ENCODE measurements at regions not wholly inside any gene's neighbourhood (a gene's known extent, or its start where the extent isn't known, plus 50 kb on each side); places are given as distances from the start of the nearest gene placed in this dataset.

- no peak for DNase-seq
Measured at GRCh38 chr4:27846951-27847350, 986.3 kb downstream of the STIM2 start.

- peak; percentile 3 for DNase-seq
Measured at GRCh38 chr4:27861381-27861787, 1000.7 kb downstream of the STIM2 start.

GRCh38 chr4:27861802-27862201, 1001.2 kb downstream of the STIM2 start:
- no peak for DNase-seq

GRCh38 chr4:27873596-27873995, 1013.0 kb downstream of the STIM2 start:
- no peak for DNase-seq

- no peak for DNase-seq
Measured at GRCh38 chr4:27881705-27882104, 1021.1 kb downstream of the STIM2 start.

GRCh38 chr4:27886120-27886519, 1025.5 kb downstream of the STIM2 start:
- no peak for DNase-seq

GRCh38 chr4:27887646-27888045, 1027.0 kb downstream of the STIM2 start:
- no peak for DNase-seq

GRCh38 chr4:27888505-27888904, 1027.9 kb downstream of the STIM2 start:
- DNase-seq = no peak

- DNase-seq = no peak
Measured at GRCh38 chr4:27894951-27895350, 1034.3 kb downstream of the STIM2 start.

- DNase-seq = no peak
Measured at GRCh38 chr4:27908356-27908755, 1047.7 kb downstream of the STIM2 start.

- DNase-seq = no peak
Measured at GRCh38 chr4:27910227-27910626, 1049.6 kb downstream of the STIM2 start.

- DNase-seq = no peak
Measured at GRCh38 chr4:27911047-27911446, 1050.4 kb downstream of the STIM2 start.

GRCh38 chr4:27913738-27914137, 1053.1 kb downstream of the STIM2 start:
- DNase-seq = no peak

GRCh38 chr4:27915822-27916221, 1055.2 kb downstream of the STIM2 start:
- DNase-seq = no peak

GRCh38 chr4:27916452-27917184, 1056.0 kb downstream of the STIM2 start:
- DNase-seq = no peak

GRCh38 chr4:27917381-27917780, 1056.7 kb downstream of the STIM2 start:
- no peak for DNase-seq

- DNase-seq = no peak
Measured at GRCh38 chr4:27921231-27921630, 1060.6 kb downstream of the STIM2 start.

- DNase-seq = no peak
Measured at GRCh38 chr4:27928761-27929540, 1068.3 kb downstream of the STIM2 start.

- DNase-seq = no peak
Measured at GRCh38 chr4:27930291-27930690, 1069.7 kb downstream of the STIM2 start.

GRCh38 chr4:27930976-27931375, 1070.3 kb downstream of the STIM2 start:
- DNase-seq = no peak

- no peak for DNase-seq
Measured at GRCh38 chr4:27931584-27931983, 1070.9 kb downstream of the STIM2 start.

- peak; percentile 20 for DNase-seq
Measured at GRCh38 chr4:27934871-27935270, 1074.2 kb downstream of the STIM2 start.

GRCh38 chr4:27946799-27947198, 1086.2 kb downstream of the STIM2 start:
- DNase-seq = no peak
